A673 (cell line): ENCODE measurements at regions not wholly inside any gene's neighbourhood (a gene's known extent, or its start where the extent isn't known, plus 50 kb on each side); places are given as distances from the start of the nearest gene placed in this dataset.

Source experiments
- BruUV-seq: library from RNA; stranded (reverse); fragments of 400-500 nt; replicated peaks from 2 replicates; lab custom pipeline; 2021; lab: Mats Ljungman, UMichigan
- CTCF ChIA-PET: fragments of 300-600 bp; sonication (Branson Sonifier 250); formaldehyde crosslinking; loops from one replicate; lab custom pipeline; 2022; ENCODE audit warnings: antibody characterized with exemption; lab: Charles Lee
- POLR2A ChIA-PET: fragments of 300-600 bp; sonication (Branson Sonifier 250); formaldehyde crosslinking; loops from one replicate; lab custom pipeline; 2022; ENCODE audit warnings: antibody characterized with exemption; ENCODE audit not compliant: low non-redundant PET; lab: Charles Lee
- DNase-seq: peaks from one replicate; pipeline ENCODE4 v3.0.0-alpha.2; 2015; ENCODE audit warnings: low spot score
- H3K27ac ChIP-seq: fragments of 200-600 bp; sonication (generic); 2 replicates; pipeline ENCODE4 v1.5.1; 2016; ENCODE audit warnings: mixed run types, low read depth, mild to moderate bottlenecking, mixed read lengths, antibody characterized with exemption, low read length; ENCODE audit not compliant: poor library complexity, severe bottlenecking
- H3K27me3 ChIP-seq: fragments of 200-600 bp; sonication (generic); replicated peaks from 2 replicates; pipeline ENCODE4 v1.6.1; 2017; ENCODE audit warnings: mixed run types, low read depth, mild to moderate bottlenecking, mixed read lengths, antibody characterized with exemption, low read length; ENCODE audit not compliant: insufficient read depth, poor library complexity
- H3K36me3 ChIP-seq: fragments of 200-600 bp; sonication (generic); 2 replicates; pipeline ENCODE4 v1.6.1; 2016; ENCODE audit warnings: mixed run types, mild to moderate bottlenecking, mixed read lengths, antibody characterized with exemption, low read length; ENCODE audit not compliant: insufficient read depth, poor library complexity, severe bottlenecking
- H3K4me1 ChIP-seq: fragments of 200-600 bp; sonication (generic); 2 replicates; pipeline ENCODE4 v1.6.1; 2017; ENCODE audit warnings: mixed run types, mild to moderate bottlenecking, mixed read lengths, antibody characterized with exemption, low read length; ENCODE audit not compliant: insufficient read depth, poor library complexity, severe bottlenecking
- H3K4me3 ChIP-seq: fragments of 200-600 bp; sonication (generic); 2 replicates; pipeline ENCODE4 v1.5.1; 2016; ENCODE audit warnings: low read depth, mixed run types, mild to moderate bottlenecking, mixed read lengths, low read length; ENCODE audit not compliant: poor library complexity, severe bottlenecking
- H3K9me3 ChIP-seq: fragments of 200-600 bp; sonication (generic); 2 replicates; pipeline ENCODE4 v1.6.1; 2016; ENCODE audit warnings: mixed run types, low read depth, mild to moderate bottlenecking, mixed read lengths, antibody characterized with exemption, low read length; ENCODE audit not compliant: poor library complexity, severe bottlenecking
- EZH2 ChIP-seq: fragments of 200-600 bp; sonication (generic); IDR thresholded peaks from 2 replicates; pipeline ENCODE4 v1.6.1; 2017; ENCODE audit warnings: borderline replicate concordance, low read depth, mild to moderate bottlenecking, mixed read lengths, antibody characterized with exemption, low read length; ENCODE audit not compliant: poor library complexity, severe bottlenecking
- intact Hi-C: fragments of 100-400 bp; cut with micrococcal nuclease; formaldehyde crosslinking; loops from one replicate; pipeline ENCODE4 v1.10.0; 2022; ENCODE audit not compliant: unreplicated experiment
- TF ChIP-seq, protein P1 (sequence below): fragments of 300-800, 200-600 bp; sonication (generic); conservative IDR thresholded peaks from 2 replicates; pipeline ENCODE4 v1.5.1; 2017; ENCODE audit warnings: low read depth, mild to moderate bottlenecking, antibody characterized with exemption, low read length, moderate library complexity, mixed read lengths

DNA sequence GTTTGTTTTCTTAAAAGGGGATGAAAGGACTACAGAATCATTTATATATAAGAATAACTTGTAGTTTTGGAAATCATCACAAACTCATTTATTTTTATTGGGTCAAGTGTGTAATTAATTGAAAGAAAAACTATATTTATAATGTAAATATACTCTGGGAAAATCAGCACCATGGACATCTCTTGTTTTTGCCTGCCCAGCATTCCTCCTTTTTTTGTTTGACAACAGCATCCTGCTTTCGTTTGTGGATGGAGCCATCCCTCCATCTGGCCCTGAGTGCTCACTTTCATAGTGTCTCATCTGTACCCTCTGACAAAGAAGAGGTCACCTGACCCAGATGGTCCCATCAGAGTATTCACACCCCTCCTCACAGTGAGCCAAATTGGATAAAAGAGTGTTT is 308.2 kb upstream of the HTR1E start:
- CTCF ChIA-PET: no interaction called here
- Histone ChIP-seq H3K27ac (no peak overlapping the region), H3K9me3 (no peaks in the 10 kb centered on the region), H3K4me1 (no peaks in the 10 kb centered on the region), H3K4me3 (no peak overlapping the region), H3K27me3 (no peaks in the 10 kb centered on the region), H3K36me3 (no peaks in the 10 kb centered on the region)
- TF ChIP-seq, protein P1, sequence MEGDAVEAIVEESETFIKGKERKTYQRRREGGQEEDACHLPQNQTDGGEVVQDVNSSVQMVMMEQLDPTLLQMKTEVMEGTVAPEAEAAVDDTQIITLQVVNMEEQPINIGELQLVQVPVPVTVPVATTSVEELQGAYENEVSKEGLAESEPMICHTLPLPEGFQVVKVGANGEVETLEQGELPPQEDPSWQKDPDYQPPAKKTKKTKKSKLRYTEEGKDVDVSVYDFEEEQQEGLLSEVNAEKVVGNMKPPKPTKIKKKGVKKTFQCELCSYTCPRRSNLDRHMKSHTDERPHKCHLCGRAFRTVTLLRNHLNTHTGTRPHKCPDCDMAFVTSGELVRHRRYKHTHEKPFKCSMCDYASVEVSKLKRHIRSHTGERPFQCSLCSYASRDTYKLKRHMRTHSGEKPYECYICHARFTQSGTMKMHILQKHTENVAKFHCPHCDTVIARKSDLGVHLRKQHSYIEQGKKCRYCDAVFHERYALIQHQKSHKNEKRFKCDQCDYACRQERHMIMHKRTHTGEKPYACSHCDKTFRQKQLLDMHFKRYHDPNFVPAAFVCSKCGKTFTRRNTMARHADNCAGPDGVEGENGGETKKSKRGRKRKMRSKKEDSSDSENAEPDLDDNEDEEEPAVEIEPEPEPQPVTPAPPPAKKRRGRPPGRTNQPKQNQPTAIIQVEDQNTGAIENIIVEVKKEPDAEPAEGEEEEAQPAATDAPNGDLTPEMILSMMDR: no peak
- TF ChIP-seq EZH2: no peak
- DNase-seq: no peak
- POLR2A ChIA-PET: no interaction called here
- no TSS peak for BruUV-seq
- intact Hi-C loops: no loop called here

DNA sequence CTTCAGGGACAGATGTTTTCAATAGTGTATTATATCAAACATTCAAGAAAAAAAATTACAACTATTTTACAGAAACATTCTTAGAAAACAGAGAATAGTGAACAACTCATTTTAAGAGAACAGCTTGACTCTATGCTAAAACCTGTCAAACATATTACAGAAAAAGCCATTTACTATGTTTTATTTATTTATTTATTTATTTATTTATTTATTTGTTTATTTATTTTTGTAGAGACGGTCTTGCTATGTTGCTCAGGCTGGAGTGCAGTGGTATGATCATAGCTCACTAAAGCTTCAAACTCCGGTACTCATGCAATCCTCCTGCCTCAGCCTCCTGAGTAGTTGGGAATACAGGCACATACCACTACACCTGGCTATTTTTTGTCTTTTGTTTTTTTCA is 317.9 kb upstream of the HTR1E start:
- Histone ChIP-seq H3K36me3 (no peaks in the 10 kb centered on the region), H3K4me3 (no peak overlapping the region), H3K9me3 (peaks cover 11% of the 10 kb centered on the region), H3K27ac (no peak overlapping the region), H3K27me3 (no peaks in the 10 kb centered on the region), H3K4me1 (no peaks in the 10 kb centered on the region)
- BruUV-seq: no TSS peak
- intact Hi-C loops: no loop called here
- POLR2A ChIA-PET: no interaction called here
- CTCF ChIA-PET: no interaction called here
- DNase-seq: no peak
- no peak for TF ChIP-seq EZH2
- TF ChIP-seq, protein P1: no peak

DNA sequence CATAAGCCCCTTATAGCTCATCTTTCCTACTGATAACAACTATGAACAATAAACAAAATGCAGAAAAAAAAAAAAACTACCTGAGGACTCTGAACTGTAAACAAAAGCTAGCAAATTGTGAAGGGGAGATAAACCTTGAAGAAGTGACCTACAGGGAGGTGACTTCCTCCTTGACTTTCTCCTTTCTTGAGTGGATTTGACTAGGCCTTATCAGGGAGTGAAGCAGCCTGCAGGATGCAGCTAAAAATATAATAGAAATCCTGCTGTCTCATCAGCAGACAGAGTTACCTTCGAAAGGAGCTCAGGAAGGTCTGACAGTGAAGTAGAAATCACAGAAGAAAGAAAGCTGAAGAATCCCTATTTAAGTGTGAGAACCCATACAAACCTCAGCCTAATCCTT is 322.0 kb upstream of the HTR1E start:
- intact Hi-C loops: no loop called here
- Histone ChIP-seq H3K4me3 (no peak overlapping the region), H3K4me1 (no peaks in the 10 kb centered on the region), H3K27me3 (no peaks in the 10 kb centered on the region), H3K36me3 (no peaks in the 10 kb centered on the region), H3K9me3 (peaks cover 7% of the 10 kb centered on the region), H3K27ac (no peak overlapping the region)
- ChIA-PET POLR2A (no interaction called here), CTCF (no interaction called here)
- no peak for DNase-seq
- BruUV-seq: no TSS peak
- TF ChIP-seq EZH2: no peak
- TF ChIP-seq, protein P1: no peak
